Adrenal gland (tissue), 5 donors: ENCODE measurements at regions not wholly inside any gene's neighbourhood (a gene's known extent, or its start where the extent isn't known, plus 50 kb on each side); places are given as distances from the start of the nearest gene placed in this dataset.

Source experiments
- POLR2A ChIP-seq, 2 donors: fragments of 450-650 bp; IDR thresholded peaks; one replicate each; pipeline ENCODE4 v1.6.1; 2017; ENCODE audit warnings: antibody characterized with exemption in 2 of 2, mild to moderate bottlenecking in 2 of 2, moderate library complexity in 1 of 2
- TF ChIP-seq, protein P1 (sequence below), 6 experiments: fragments of 450-650 bp in 4 of 6; fragments of 200-600 bp in 2 of 6; sonication (generic) in 1 of 6; IDR thresholded peaks; 1 replicate in 5 of 6; 2 replicates in 1 of 6; pipeline versions ENCODE4 v1.5.1 to v1.8.0; 2016 to 2021; ENCODE audit warnings: antibody characterized with exemption in 6 of 6, mild to moderate bottlenecking in 2 of 6, moderate library complexity in 1 of 6
- donor health status: DM: no; HTN: no; CAD: no.

DNA sequence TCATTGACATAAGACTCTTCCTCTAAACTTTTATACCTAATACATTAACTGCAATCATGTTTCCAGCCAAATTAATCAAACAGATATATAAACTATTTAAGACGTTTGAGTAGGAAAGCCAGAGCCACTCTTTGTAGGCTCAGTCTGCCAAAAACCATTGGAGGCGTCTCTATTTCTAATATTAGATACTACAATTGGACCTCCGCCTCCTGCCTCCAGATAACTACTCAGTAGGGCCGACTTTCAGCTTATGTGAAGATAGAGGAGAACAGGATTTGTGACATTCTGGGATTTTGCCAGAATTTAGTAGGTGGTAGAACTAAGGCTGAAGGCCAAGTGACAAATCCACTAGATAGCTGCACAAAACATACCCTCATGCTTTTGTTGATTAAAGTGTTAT lies 463.0 kb downstream of the CETN3 start:
- TF ChIP-seq, protein P1, sequence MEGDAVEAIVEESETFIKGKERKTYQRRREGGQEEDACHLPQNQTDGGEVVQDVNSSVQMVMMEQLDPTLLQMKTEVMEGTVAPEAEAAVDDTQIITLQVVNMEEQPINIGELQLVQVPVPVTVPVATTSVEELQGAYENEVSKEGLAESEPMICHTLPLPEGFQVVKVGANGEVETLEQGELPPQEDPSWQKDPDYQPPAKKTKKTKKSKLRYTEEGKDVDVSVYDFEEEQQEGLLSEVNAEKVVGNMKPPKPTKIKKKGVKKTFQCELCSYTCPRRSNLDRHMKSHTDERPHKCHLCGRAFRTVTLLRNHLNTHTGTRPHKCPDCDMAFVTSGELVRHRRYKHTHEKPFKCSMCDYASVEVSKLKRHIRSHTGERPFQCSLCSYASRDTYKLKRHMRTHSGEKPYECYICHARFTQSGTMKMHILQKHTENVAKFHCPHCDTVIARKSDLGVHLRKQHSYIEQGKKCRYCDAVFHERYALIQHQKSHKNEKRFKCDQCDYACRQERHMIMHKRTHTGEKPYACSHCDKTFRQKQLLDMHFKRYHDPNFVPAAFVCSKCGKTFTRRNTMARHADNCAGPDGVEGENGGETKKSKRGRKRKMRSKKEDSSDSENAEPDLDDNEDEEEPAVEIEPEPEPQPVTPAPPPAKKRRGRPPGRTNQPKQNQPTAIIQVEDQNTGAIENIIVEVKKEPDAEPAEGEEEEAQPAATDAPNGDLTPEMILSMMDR (IDR thresholded peaks at IDR 0.05), result no peak
- no peak for TF ChIP-seq POLR2A (IDR thresholded peaks at IDR 0.05)
